OCI-LY3 (cell line): ENCODE measurements at regions not wholly inside any gene's neighbourhood (a gene's known extent, or its start where the extent isn't known, plus 50 kb on each side); places are given as distances from the start of the nearest gene placed in this dataset.

Experiments
- EZH2phosphoT487 ChIP-seq: fragments of 200-600 bp; shearing (Covaris generic); IDR thresholded peaks from 2 replicates; pipeline ENCODE4 v1.6.1; 2018; ENCODE audit warnings: antibody characterized with exemption, mixed run types, low read depth
- TF ChIP-seq, protein P1 (sequence below): fragments of 200-600, 300-600 bp; sonication (generic); IDR thresholded peaks from 2 replicates; pipeline ENCODE4 v1.5.1; 2014; ENCODE audit warnings: antibody characterized with exemption, low read length, low read depth

DNA sequence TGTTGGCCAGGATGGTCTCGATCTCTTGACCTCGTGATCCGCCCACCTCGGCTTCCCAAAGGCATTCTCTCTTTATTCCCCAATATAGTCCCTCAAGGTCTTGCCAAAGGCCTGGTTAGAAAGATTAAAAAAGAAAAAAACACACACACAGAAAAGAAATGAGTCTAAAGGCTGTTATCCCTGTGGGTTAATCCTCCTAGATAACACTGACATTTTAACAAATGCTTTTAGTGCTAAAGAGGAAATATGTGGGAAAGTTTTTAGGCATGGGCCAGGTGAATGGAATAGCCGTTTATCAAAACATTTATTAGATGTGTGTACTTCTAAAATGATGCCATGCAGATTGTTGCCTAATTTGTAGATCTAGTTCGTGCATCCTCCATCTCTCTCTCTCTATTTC is 261.6 kb upstream of the FN1 start:
- TF ChIP-seq, protein P1, sequence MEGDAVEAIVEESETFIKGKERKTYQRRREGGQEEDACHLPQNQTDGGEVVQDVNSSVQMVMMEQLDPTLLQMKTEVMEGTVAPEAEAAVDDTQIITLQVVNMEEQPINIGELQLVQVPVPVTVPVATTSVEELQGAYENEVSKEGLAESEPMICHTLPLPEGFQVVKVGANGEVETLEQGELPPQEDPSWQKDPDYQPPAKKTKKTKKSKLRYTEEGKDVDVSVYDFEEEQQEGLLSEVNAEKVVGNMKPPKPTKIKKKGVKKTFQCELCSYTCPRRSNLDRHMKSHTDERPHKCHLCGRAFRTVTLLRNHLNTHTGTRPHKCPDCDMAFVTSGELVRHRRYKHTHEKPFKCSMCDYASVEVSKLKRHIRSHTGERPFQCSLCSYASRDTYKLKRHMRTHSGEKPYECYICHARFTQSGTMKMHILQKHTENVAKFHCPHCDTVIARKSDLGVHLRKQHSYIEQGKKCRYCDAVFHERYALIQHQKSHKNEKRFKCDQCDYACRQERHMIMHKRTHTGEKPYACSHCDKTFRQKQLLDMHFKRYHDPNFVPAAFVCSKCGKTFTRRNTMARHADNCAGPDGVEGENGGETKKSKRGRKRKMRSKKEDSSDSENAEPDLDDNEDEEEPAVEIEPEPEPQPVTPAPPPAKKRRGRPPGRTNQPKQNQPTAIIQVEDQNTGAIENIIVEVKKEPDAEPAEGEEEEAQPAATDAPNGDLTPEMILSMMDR, result no peak
- no peak for TF ChIP-seq EZH2phosphoT487
